AG04450 (cell line): ENCODE measurements at regions not wholly inside any gene's neighbourhood (a gene's known extent, or its start where the extent isn't known, plus 50 kb on each side); places are given as distances from the start of the nearest gene placed in this dataset. TPM values are rescaled to one million over a fixed set of nuclear protein-coding genes. Genes with fewer than 3 reads are reported as not detected.

Source experiments
- CTCF ChIA-PET: fragments of 300-600, 350-600 bp; formaldehyde crosslinking; extraction: SDS; loops from one replicate; lab custom pipeline; 2022; ENCODE audit warnings: antibody characterized with exemption, inconsistent platforms; lab: Charles Lee
- POLR2A ChIA-PET: fragments of 350-600 bp; formaldehyde crosslinking; extraction: SDS; loops from one replicate; lab custom pipeline; 2021; ENCODE audit warnings: antibody characterized with exemption, inconsistent platforms; lab: Yijun Ruan, JAX
- DNase-seq: peaks from one replicate; pipeline ENCODE4 v3.0.0-alpha.2; 2011; ENCODE audit warnings: low read depth, low spot score
- H3K27ac ChIP-seq: one replicate; pipeline ENCODE4 v1.5.1; 2012; ENCODE audit warnings: low read depth, low read length, control low read depth
- H3K27me3 ChIP-seq: one replicate; pipeline ENCODE4 v1.6.0; 2012; ENCODE audit warnings: low read length; ENCODE audit not compliant: control insufficient read depth, insufficient read depth
- H3K4me3 ChIP-seq: 2 replicates; pipeline ENCODE4 v1.5.1; 2011; ENCODE audit warnings: mild to moderate bottlenecking, low read depth, low read length, control low read depth
- H3K9me3 ChIP-seq: 2 replicates; pipeline ENCODE4 v1.5.1; 2012; ENCODE audit warnings: low read length; ENCODE audit not compliant: control insufficient read depth, insufficient read depth
- CTCF ChIP-seq: IDR thresholded peaks from 2 replicates; pipeline ENCODE4 v1.5.1; 2011; ENCODE audit warnings: low read depth, low read length, control low read depth, inconsistent platforms
- small RNA-seq: library from RNA; depleted of rRNA; stranded (forward); fragments of <200 nt; gene quantifications from one replicate; pipeline ENCODE3, GENCODE V24; 2012; ENCODE audit warnings: low read depth; ENCODE audit not compliant: insufficient read length

- no peak for TF ChIP-seq CTCF
- no peak overlapping the region for H3K4me3 ChIP-seq
- no peak overlapping the region for H3K27ac ChIP-seq
- H3K9me3 ChIP-seq = no peaks in the 10 kb centered on the region
- H3K27me3 ChIP-seq = peaks cover 2% of the 10 kb centered on the region
- DNase-seq = no peak
- ChIA-PET POLR2A (no interaction called here), CTCF (no interaction called here)
These were observed 56.1 kb upstream of the MED13 start for GRCh38 chr17:62121025-62121730.

- Histone ChIP-seq H3K27me3 (peaks cover 2% of the 10 kb centered on the region), H3K4me3 (no peak overlapping the region), H3K27ac (no peak overlapping the region), H3K9me3 (no peaks in the 10 kb centered on the region)
- no peak for DNase-seq
- ChIA-PET POLR2A (no interaction called here), CTCF (no interaction called here)
- no peak for TF ChIP-seq CTCF
These were observed 54.3 kb upstream of the MED13 start for GRCh38 chr17:62119373-62119772.

Small RNAs in the stretch of these regions (small RNA-seq; reads per million reads assigned to genes)
- not detected for gene RF00019
